ENCODE measurements at regions not wholly inside any gene's neighbourhood (a gene's known extent, or its start where the extent isn't known, plus 50 kb on each side); places are given as distances from the start of the nearest gene placed in this dataset.

DNA sequence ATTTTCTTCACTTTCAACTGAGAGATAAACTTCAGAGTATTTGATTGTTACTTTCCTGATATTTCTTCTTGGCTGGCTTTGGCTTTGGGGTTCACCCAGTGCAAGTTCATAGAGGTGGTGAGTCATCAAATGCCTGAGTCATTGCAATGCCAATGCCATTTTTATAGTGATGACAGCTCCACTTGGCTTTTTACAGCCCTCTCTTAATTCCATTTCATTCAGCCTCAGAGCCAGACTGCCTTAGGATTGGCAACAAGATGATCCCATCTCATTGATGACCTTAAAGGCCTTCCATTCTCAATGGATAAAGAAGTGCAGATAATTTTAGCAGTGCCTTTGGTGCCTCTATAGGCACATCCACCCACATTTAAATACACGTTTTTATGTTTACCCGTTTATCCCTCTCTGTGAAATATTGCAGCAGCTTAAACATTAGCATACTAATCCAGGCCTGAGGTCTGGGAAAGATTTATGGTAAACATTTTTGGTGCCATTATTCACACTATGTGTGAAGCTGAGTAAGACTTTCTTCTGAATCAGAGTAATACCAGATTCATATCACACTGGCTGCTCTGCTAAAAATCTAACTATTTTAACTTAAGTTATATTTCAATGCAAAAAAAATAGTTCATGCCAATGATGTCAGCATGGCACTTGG, 88.9 kb upstream of the TYRP1 start:
- no peak for DNase-seq
- no peaks in the 10 kb centered on the region for H3K27me3 ChIP-seq
- H3K4me3 ChIP-seq = no peak overlapping the region
- TF ChIP-seq POLR2A (IDR thresholded peaks at IDR 0.05) = no peak
- TF ChIP-seq, protein P1, sequence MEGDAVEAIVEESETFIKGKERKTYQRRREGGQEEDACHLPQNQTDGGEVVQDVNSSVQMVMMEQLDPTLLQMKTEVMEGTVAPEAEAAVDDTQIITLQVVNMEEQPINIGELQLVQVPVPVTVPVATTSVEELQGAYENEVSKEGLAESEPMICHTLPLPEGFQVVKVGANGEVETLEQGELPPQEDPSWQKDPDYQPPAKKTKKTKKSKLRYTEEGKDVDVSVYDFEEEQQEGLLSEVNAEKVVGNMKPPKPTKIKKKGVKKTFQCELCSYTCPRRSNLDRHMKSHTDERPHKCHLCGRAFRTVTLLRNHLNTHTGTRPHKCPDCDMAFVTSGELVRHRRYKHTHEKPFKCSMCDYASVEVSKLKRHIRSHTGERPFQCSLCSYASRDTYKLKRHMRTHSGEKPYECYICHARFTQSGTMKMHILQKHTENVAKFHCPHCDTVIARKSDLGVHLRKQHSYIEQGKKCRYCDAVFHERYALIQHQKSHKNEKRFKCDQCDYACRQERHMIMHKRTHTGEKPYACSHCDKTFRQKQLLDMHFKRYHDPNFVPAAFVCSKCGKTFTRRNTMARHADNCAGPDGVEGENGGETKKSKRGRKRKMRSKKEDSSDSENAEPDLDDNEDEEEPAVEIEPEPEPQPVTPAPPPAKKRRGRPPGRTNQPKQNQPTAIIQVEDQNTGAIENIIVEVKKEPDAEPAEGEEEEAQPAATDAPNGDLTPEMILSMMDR (IDR thresholded peaks at IDR 0.05) = no peak
- no peaks in the 10 kb centered on the region for H3K9me3 ChIP-seq
- no peak overlapping the region for H3K27ac ChIP-seq
- no peaks in the 10 kb centered on the region for H3K36me3 ChIP-seq
- H3K4me1 ChIP-seq = no peaks in the 10 kb centered on the region

DNA sequence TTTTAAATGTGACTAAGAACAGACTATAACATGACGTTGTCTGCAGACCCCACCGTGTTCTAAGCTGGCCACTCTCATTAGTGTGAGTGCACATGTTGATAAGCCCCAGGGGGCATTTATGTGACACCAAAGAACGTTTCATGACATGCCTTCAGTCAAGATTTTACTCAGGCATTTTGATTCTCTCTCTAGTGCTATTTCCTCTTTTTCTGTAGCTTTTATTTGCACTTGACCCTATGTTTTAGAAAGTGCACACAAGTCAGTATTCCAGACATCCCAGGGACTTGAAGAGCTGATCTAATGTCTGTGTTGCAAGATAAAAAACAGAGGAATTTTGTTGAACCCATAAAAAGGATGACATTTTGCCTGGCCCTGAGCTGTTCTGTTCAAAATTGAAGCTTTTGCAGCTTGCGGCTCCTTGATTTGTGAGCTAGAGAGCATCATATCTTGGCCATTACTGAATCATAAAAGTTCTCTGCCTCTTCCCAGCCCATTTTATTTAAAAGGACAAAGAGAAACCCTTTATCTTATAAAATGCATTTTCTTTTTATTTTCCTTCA, 80.9 kb upstream of the TYRP1 start:
- Histone ChIP-seq H3K27ac (no peak overlapping the region), H3K4me3 (no peak overlapping the region), H3K36me3 (no peaks in the 10 kb centered on the region), H3K4me1 (no peaks in the 10 kb centered on the region), H3K9me3 (no peaks in the 10 kb centered on the region), H3K27me3 (no peaks in the 10 kb centered on the region)
- DNase-seq = no peak
- TF ChIP-seq, protein P1 (IDR thresholded peaks at IDR 0.05) = no peak
- no peak for TF ChIP-seq POLR2A (IDR thresholded peaks at IDR 0.05)

DNA sequence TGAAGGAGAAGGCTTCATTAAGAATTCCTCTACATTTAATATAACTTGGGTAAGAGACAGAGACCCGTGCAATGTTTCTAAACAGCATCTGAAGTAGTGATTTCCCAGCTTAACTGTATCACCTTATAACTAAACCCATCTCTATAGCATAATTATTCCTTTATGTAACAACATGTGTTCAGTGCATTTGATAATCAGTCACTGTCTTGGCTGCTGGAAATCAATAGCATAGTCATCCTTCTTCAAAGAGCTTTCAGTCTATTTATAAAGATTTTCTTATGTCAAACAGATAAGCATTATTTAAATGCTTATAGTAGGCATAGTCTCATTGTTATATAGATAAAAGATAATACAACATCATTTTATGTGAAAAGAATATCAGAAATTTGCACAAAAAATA, 80.1 kb upstream of the TYRP1 start:
- no peaks in the 10 kb centered on the region for H3K9me3 ChIP-seq
- no peaks in the 10 kb centered on the region for H3K36me3 ChIP-seq
- no peak overlapping the region for H3K27ac ChIP-seq
- TF ChIP-seq, protein P1 (IDR thresholded peaks at IDR 0.05) = no peak
- no peak for TF ChIP-seq POLR2A (IDR thresholded peaks at IDR 0.05)
- H3K4me3 ChIP-seq = no peak overlapping the region
- no peak for DNase-seq
- H3K4me1 ChIP-seq = no peaks in the 10 kb centered on the region
- H3K27me3 ChIP-seq = no peaks in the 10 kb centered on the region

DNA sequence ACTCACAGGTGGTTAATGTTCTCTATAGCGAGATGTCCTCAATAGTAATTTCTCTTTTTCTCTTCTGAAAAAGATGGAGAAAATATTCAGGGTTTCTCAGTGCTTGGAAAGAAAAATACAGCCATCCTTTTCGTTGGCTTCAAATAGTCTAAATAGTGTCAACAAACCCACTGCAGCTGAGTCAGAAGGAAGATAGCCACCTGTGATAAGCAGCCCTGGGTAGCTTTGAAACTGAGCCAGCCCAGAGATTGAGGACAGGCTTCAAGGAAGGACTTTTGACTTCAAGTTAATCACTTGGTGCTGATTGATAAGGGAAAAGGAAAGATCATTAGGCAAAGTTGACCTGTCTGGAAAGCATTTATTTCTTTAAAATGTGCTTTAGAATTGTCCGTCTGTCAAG, 78.7 kb upstream of the TYRP1 start:
- no peaks in the 10 kb centered on the region for H3K36me3 ChIP-seq
- no peak for DNase-seq
- no peaks in the 10 kb centered on the region for H3K4me1 ChIP-seq
- no peaks in the 10 kb centered on the region for H3K27me3 ChIP-seq
- no peaks in the 10 kb centered on the region for H3K9me3 ChIP-seq
- no peak overlapping the region for H3K27ac ChIP-seq
- H3K4me3 ChIP-seq = no peak overlapping the region
- no peak for TF ChIP-seq POLR2A (IDR thresholded peaks at IDR 0.05)
- TF ChIP-seq, protein P1 (IDR thresholded peaks at IDR 0.05) = no peak

DNA sequence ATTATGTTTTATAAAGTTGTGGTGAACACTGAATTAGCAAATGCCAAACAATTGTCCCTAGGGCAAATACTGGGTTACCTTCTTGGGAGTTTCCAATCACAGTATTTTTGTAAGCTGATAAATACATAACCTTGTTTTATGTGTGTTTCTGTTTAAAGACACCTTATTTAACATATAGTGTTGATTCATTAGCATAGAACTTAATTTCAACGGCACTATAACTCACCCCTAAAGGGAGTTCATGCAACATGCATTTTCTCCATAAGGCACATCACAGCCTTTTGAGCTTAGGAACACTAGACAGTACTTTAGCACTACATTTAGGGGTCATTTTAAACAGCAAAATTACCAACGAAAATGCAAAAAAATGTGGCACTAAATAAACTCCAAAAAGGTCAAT, 74.2 kb upstream of the TYRP1 start:
- DNase-seq = no peak
- TF ChIP-seq, protein P1 (IDR thresholded peaks at IDR 0.05) = no peak
- no peak for TF ChIP-seq POLR2A (IDR thresholded peaks at IDR 0.05)
- no peaks in the 10 kb centered on the region for H3K27me3 ChIP-seq
- no peak overlapping the region for H3K4me3 ChIP-seq
- no peaks in the 10 kb centered on the region for H3K4me1 ChIP-seq
- H3K9me3 ChIP-seq = no peaks in the 10 kb centered on the region
- no peak overlapping the region for H3K27ac ChIP-seq
- H3K36me3 ChIP-seq = no peaks in the 10 kb centered on the region
